ENCODE measurements at regions not wholly inside any gene's neighbourhood (a gene's known extent, or its start where the extent isn't known, plus 50 kb on each side); places are given as distances from the start of the nearest gene placed in this dataset.

GRCh38 chr3:111434941-111435622 lies 106.9 kb upstream of the CD96 start:
- H3K4me3 ChIP-seq (ENCODE audit: low read length): no peak overlapping the region
- no peaks in the 10 kb centered on the region for H3K4me1 ChIP-seq (ENCODE audit: control insufficient read depth, insufficient read depth, low read length)

GRCh38 chr3:111438283-111438682 lies 103.7 kb upstream of the CD96 start:
- no peaks in the 10 kb centered on the region for H3K4me1 ChIP-seq (ENCODE audit: control insufficient read depth, insufficient read depth, low read length)
- no peak overlapping the region for H3K4me3 ChIP-seq (ENCODE audit: low read length)
- H3K27me3 ChIP-seq (ENCODE audit: control insufficient read depth, insufficient read depth, low read length): no peaks in the 10 kb centered on the region
- no peaks in the 10 kb centered on the region for H3K36me3 ChIP-seq (ENCODE audit: control insufficient read depth, insufficient read depth, low read length)
- no peaks in the 10 kb centered on the region for H3K9me3 ChIP-seq (ENCODE audit: control insufficient read depth, low read length)
- no peak overlapping the region for H3K9ac ChIP-seq (ENCODE audit: low read length)

More at GRCh38 chr3:111434941-111435622, 106.9 kb upstream of the CD96 start:
- H3K36me3 ChIP-seq (ENCODE audit: control insufficient read depth, insufficient read depth, low read length): no peaks in the 10 kb centered on the region
- H3K9me3 ChIP-seq (ENCODE audit: control insufficient read depth, low read length): no peaks in the 10 kb centered on the region
- no peak overlapping the region for H3K9ac ChIP-seq (ENCODE audit: low read length)
- no peaks in the 10 kb centered on the region for H3K27me3 ChIP-seq (ENCODE audit: control insufficient read depth, insufficient read depth, low read length)

GRCh38 chr3:111454551-111454950 lies 87.4 kb upstream of the CD96 start:
- no peaks in the 10 kb centered on the region for H3K27me3 ChIP-seq (ENCODE audit: control insufficient read depth, insufficient read depth, low read length)
- no peak overlapping the region for H3K9ac ChIP-seq (ENCODE audit: low read length)
- H3K36me3 ChIP-seq (ENCODE audit: control insufficient read depth, insufficient read depth, low read length): no peaks in the 10 kb centered on the region
- no peak overlapping the region for H3K4me3 ChIP-seq (ENCODE audit: low read length)
- no peaks in the 10 kb centered on the region for H3K9me3 ChIP-seq (ENCODE audit: control insufficient read depth, low read length)
- H3K4me1 ChIP-seq (ENCODE audit: control insufficient read depth, insufficient read depth, low read length): no peaks in the 10 kb centered on the region

GRCh38 chr3:111465081-111465670 lies 76.8 kb upstream of the CD96 start:
- Histone ChIP-seq H3K27me3 (ENCODE audit: control insufficient read depth, insufficient read depth, low read length) (no peaks in the 10 kb centered on the region), H3K4me3 (ENCODE audit: low read length) (no peak overlapping the region), H3K9me3 (ENCODE audit: control insufficient read depth, low read length) (no peaks in the 10 kb centered on the region), H3K9ac (ENCODE audit: low read length) (no peak overlapping the region), H3K4me1 (ENCODE audit: control insufficient read depth, insufficient read depth, low read length) (no peaks in the 10 kb centered on the region), H3K36me3 (ENCODE audit: control insufficient read depth, insufficient read depth, low read length) (no peaks in the 10 kb centered on the region)

- no peak overlapping the region for H3K9ac ChIP-seq (ENCODE audit: low read length)
These were observed 72.0 kb upstream of the CD96 start for GRCh38 chr3:111470032-111470431.

GRCh38 chr3:111471831-111472230 lies 70.2 kb upstream of the CD96 start:
- H3K9me3 ChIP-seq (ENCODE audit: control insufficient read depth, low read length): no peaks in the 10 kb centered on the region
- no peaks in the 10 kb centered on the region for H3K36me3 ChIP-seq (ENCODE audit: control insufficient read depth, insufficient read depth, low read length)
- no peaks in the 10 kb centered on the region for H3K27me3 ChIP-seq (ENCODE audit: control insufficient read depth, insufficient read depth, low read length)
- H3K4me1 ChIP-seq (ENCODE audit: control insufficient read depth, insufficient read depth, low read length): no peaks in the 10 kb centered on the region
- H3K4me3 ChIP-seq (ENCODE audit: low read length): no peak overlapping the region
- H3K9ac ChIP-seq (ENCODE audit: low read length): no peak overlapping the region

More at GRCh38 chr3:111470032-111470431, 72.0 kb upstream of the CD96 start:
- no peaks in the 10 kb centered on the region for H3K9me3 ChIP-seq (ENCODE audit: control insufficient read depth, low read length)
- H3K4me3 ChIP-seq (ENCODE audit: low read length): no peak overlapping the region
- no peaks in the 10 kb centered on the region for H3K36me3 ChIP-seq (ENCODE audit: control insufficient read depth, insufficient read depth, low read length)
- no peaks in the 10 kb centered on the region for H3K4me1 ChIP-seq (ENCODE audit: control insufficient read depth, insufficient read depth, low read length)
- no peaks in the 10 kb centered on the region for H3K27me3 ChIP-seq (ENCODE audit: control insufficient read depth, insufficient read depth, low read length)

- Histone ChIP-seq H3K36me3 (ENCODE audit: control insufficient read depth, insufficient read depth, low read length) (no peaks in the 10 kb centered on the region), H3K9me3 (ENCODE audit: control insufficient read depth, low read length) (no peaks in the 10 kb centered on the region), H3K9ac (ENCODE audit: low read length) (no peak overlapping the region), H3K27me3 (ENCODE audit: control insufficient read depth, insufficient read depth, low read length) (no peaks in the 10 kb centered on the region), H3K4me1 (ENCODE audit: control insufficient read depth, insufficient read depth, low read length) (no peaks in the 10 kb centered on the region), H3K4me3 (ENCODE audit: low read length) (no peak overlapping the region)
These were observed 69.4 kb upstream of the CD96 start for GRCh38 chr3:111472556-111472955.

- Histone ChIP-seq H3K36me3 (ENCODE audit: control insufficient read depth, insufficient read depth, low read length) (no peaks in the 10 kb centered on the region), H3K4me3 (ENCODE audit: low read length) (no peak overlapping the region), H3K27me3 (ENCODE audit: control insufficient read depth, insufficient read depth, low read length) (no peaks in the 10 kb centered on the region), H3K9ac (ENCODE audit: low read length) (no peak overlapping the region), H3K4me1 (ENCODE audit: control insufficient read depth, insufficient read depth, low read length) (no peaks in the 10 kb centered on the region), H3K9me3 (ENCODE audit: control insufficient read depth, low read length) (no peaks in the 10 kb centered on the region)
These were observed 68.4 kb upstream of the CD96 start for GRCh38 chr3:111473550-111473949.

- no peak overlapping the region for H3K4me3 ChIP-seq (ENCODE audit: low read length)
- no peaks in the 10 kb centered on the region for H3K36me3 ChIP-seq (ENCODE audit: control insufficient read depth, insufficient read depth, low read length)
- H3K9ac ChIP-seq (ENCODE audit: low read length): no peak overlapping the region
- no peaks in the 10 kb centered on the region for H3K9me3 ChIP-seq (ENCODE audit: control insufficient read depth, low read length)
- H3K27me3 ChIP-seq (ENCODE audit: control insufficient read depth, insufficient read depth, low read length): no peaks in the 10 kb centered on the region
- H3K4me1 ChIP-seq (ENCODE audit: control insufficient read depth, insufficient read depth, low read length): no peaks in the 10 kb centered on the region
These were observed 65.3 kb upstream of the CD96 start for GRCh38 chr3:111476701-111477100.

- Histone ChIP-seq H3K9ac (ENCODE audit: low read length) (no peak overlapping the region), H3K9me3 (ENCODE audit: control insufficient read depth, low read length) (no peaks in the 10 kb centered on the region), H3K36me3 (ENCODE audit: control insufficient read depth, insufficient read depth, low read length) (no peaks in the 10 kb centered on the region), H3K4me3 (ENCODE audit: low read length) (no peak overlapping the region), H3K27me3 (ENCODE audit: control insufficient read depth, insufficient read depth, low read length) (no peaks in the 10 kb centered on the region), H3K4me1 (ENCODE audit: control insufficient read depth, insufficient read depth, low read length) (no peaks in the 10 kb centered on the region)
These were observed 61.9 kb upstream of the CD96 start for GRCh38 chr3:111480091-111480490.

GRCh38 chr3:111481551-111481950 lies 60.4 kb upstream of the CD96 start:
- Histone ChIP-seq H3K27me3 (ENCODE audit: control insufficient read depth, insufficient read depth, low read length) (no peaks in the 10 kb centered on the region), H3K9me3 (ENCODE audit: control insufficient read depth, low read length) (no peaks in the 10 kb centered on the region), H3K4me3 (ENCODE audit: low read length) (no peak overlapping the region), H3K9ac (ENCODE audit: low read length) (no peak overlapping the region), H3K4me1 (ENCODE audit: control insufficient read depth, insufficient read depth, low read length) (no peaks in the 10 kb centered on the region), H3K36me3 (ENCODE audit: control insufficient read depth, insufficient read depth, low read length) (no peaks in the 10 kb centered on the region)

GRCh38 chr3:111482574-111482973 lies 59.4 kb upstream of the CD96 start:
- Histone ChIP-seq H3K36me3 (ENCODE audit: control insufficient read depth, insufficient read depth, low read length) (no peaks in the 10 kb centered on the region), H3K4me3 (ENCODE audit: low read length) (no peak overlapping the region), H3K27me3 (ENCODE audit: control insufficient read depth, insufficient read depth, low read length) (no peaks in the 10 kb centered on the region), H3K4me1 (ENCODE audit: control insufficient read depth, insufficient read depth, low read length) (no peaks in the 10 kb centered on the region), H3K9me3 (ENCODE audit: control insufficient read depth, low read length) (no peaks in the 10 kb centered on the region), H3K9ac (ENCODE audit: low read length) (no peak overlapping the region)

Measured in mucosa of stomach (tissue), 1 donor.